ENCODE measurements at regions not wholly inside any gene's neighbourhood (a gene's known extent, or its start where the extent isn't known, plus 50 kb on each side); places are given as distances from the start of the nearest gene placed in this dataset.

- peaks cover 4% of the 10 kb centered on the region for H3K4me1 ChIP-seq
- in situ Hi-C loops (cut with MboI; ENCODE audit: low sequenced_read_pairs), result no loop called here
- no peaks in the 10 kb centered on the region for H3K9me3 ChIP-seq
- peak in 1 of 2 experiments; percentile 52 for DNase-seq (ENCODE audit: low spot score in 2 of 2)
- no peaks in the 10 kb centered on the region for H3K27me3 ChIP-seq (ENCODE audit: low read depth)
- H3K4me3 ChIP-seq, result no peak overlapping the region
- no peaks in the 10 kb centered on the region for H3K36me3 ChIP-seq (replicated peaks)
Measured at GRCh38 chr18:40935423-40935822, 1019.6 kb upstream of the PIK3C3 start.

GRCh38 chr18:40932862-40933261 is 1022.2 kb upstream of the PIK3C3 start:
- H3K4me3 ChIP-seq, result no peak overlapping the region
- no peak for DNase-seq (ENCODE audit: low spot score in 2 of 2)
- H3K4me1 ChIP-seq, result peaks cover 5% of the 10 kb centered on the region; the same call in 1 of the 2 replicates
- no peaks in the 10 kb centered on the region for H3K27me3 ChIP-seq (ENCODE audit: low read depth)
- H3K36me3 ChIP-seq (replicated peaks), result no peaks in the 10 kb centered on the region
- in situ Hi-C loops (cut with MboI; ENCODE audit: low sequenced_read_pairs), result no loop called here
- no peaks in the 10 kb centered on the region for H3K9me3 ChIP-seq

- in situ Hi-C loops (cut with MboI; ENCODE audit: low sequenced_read_pairs), result no loop called here
- Histone ChIP-seq H3K4me1 (peaks cover 19% of the 10 kb centered on the region), H3K36me3 (replicated peaks) (no peaks in the 10 kb centered on the region), H3K4me3 (no peak overlapping the region), H3K9me3 (no peaks in the 10 kb centered on the region), H3K27me3 (ENCODE audit: low read depth) (no peaks in the 10 kb centered on the region)
- DNase-seq (ENCODE audit: low spot score in 2 of 2), result peak in 1 of 2 experiments; percentile 61
Measured at GRCh38 chr18:40930211-40930882, 1024.7 kb upstream of the PIK3C3 start.

- in situ Hi-C loops (cut with MboI; ENCODE audit: low sequenced_read_pairs), result no loop called here
- Histone ChIP-seq H3K9me3 (no peaks in the 10 kb centered on the region), H3K36me3 (replicated peaks) (no peaks in the 10 kb centered on the region), H3K4me1 (peaks cover 27% of the 10 kb centered on the region), H3K4me3 (no peak overlapping the region), H3K27me3 (ENCODE audit: low read depth) (no peaks in the 10 kb centered on the region)
- no peak for DNase-seq (ENCODE audit: low spot score in 2 of 2)
Measured at GRCh38 chr18:40929399-40929798, 1025.6 kb upstream of the PIK3C3 start.

GRCh38 chr18:40926679-40927078 is 1028.4 kb upstream of the PIK3C3 start:
- Histone ChIP-seq H3K36me3 (replicated peaks) (no peaks in the 10 kb centered on the region), H3K4me3 (no peak overlapping the region), H3K4me1 (peaks cover 39% of the 10 kb centered on the region), H3K9me3 (no peaks in the 10 kb centered on the region), H3K27me3 (ENCODE audit: low read depth) (no peaks in the 10 kb centered on the region)
- peak in 1 of 2 experiments; percentile 83 for DNase-seq (ENCODE audit: low spot score in 2 of 2)
- in situ Hi-C loops (cut with MboI; ENCODE audit: low sequenced_read_pairs), result no loop called here

- in situ Hi-C loops (cut with MboI; ENCODE audit: low sequenced_read_pairs), result no loop called here
- Histone ChIP-seq H3K27me3 (ENCODE audit: low read depth) (no peaks in the 10 kb centered on the region), H3K9me3 (no peaks in the 10 kb centered on the region), H3K36me3 (replicated peaks) (no peaks in the 10 kb centered on the region), H3K4me1 (peaks cover 34% of the 10 kb centered on the region), H3K4me3 (no peak overlapping the region)
- no peak for DNase-seq (ENCODE audit: low spot score in 2 of 2)
Measured at GRCh38 chr18:40925071-40925541, 1029.9 kb upstream of the PIK3C3 start.

- H3K9me3 ChIP-seq, result no peaks in the 10 kb centered on the region
- H3K27me3 ChIP-seq (ENCODE audit: low read depth), result no peaks in the 10 kb centered on the region
- H3K4me3 ChIP-seq, result no peak overlapping the region
- peak; percentile 21 to 68 for DNase-seq (ENCODE audit: low spot score in 2 of 2)
- in situ Hi-C loops (cut with MboI; ENCODE audit: low sequenced_read_pairs), result no loop called here
- H3K36me3 ChIP-seq (replicated peaks), result no peaks in the 10 kb centered on the region
- H3K4me1 ChIP-seq, result peaks cover 32% of the 10 kb centered on the region
Measured at GRCh38 chr18:40921845-40922629, 1033.0 kb upstream of the PIK3C3 start.

GRCh38 chr18:40917056-40917455 is 1038.0 kb upstream of the PIK3C3 start:
- in situ Hi-C loops (cut with MboI; ENCODE audit: low sequenced_read_pairs), result no loop called here
- DNase-seq (ENCODE audit: low spot score in 2 of 2), result no peak
- H3K4me3 ChIP-seq, result no peak overlapping the region

GRCh38 chr18:40915724-40916123 is 1039.3 kb upstream of the PIK3C3 start:
- Histone ChIP-seq H3K27me3 (ENCODE audit: low read depth) (no peaks in the 10 kb centered on the region), H3K36me3 (replicated peaks) (no peaks in the 10 kb centered on the region), H3K4me1 (no peaks in the 10 kb centered on the region), H3K9me3 (no peaks in the 10 kb centered on the region), H3K4me3 (no peak overlapping the region)
- no peak for DNase-seq (ENCODE audit: low spot score in 2 of 2)
- in situ Hi-C loops (cut with MboI; ENCODE audit: low sequenced_read_pairs), result no loop called here

More at GRCh38 chr18:40917056-40917455, 1038.0 kb upstream of the PIK3C3 start:
- no peaks in the 10 kb centered on the region for H3K36me3 ChIP-seq (replicated peaks)
- H3K4me1 ChIP-seq, result peaks cover under 1% of the 10 kb centered on the region
- no peaks in the 10 kb centered on the region for H3K9me3 ChIP-seq
- no peaks in the 10 kb centered on the region for H3K27me3 ChIP-seq (ENCODE audit: low read depth)

- H3K36me3 ChIP-seq (replicated peaks), result no peaks in the 10 kb centered on the region
- DNase-seq (ENCODE audit: low spot score in 2 of 2), result no peak
- H3K4me3 ChIP-seq, result no peak overlapping the region
- H3K9me3 ChIP-seq, result no peaks in the 10 kb centered on the region
- no peaks in the 10 kb centered on the region for H3K4me1 ChIP-seq
- no peaks in the 10 kb centered on the region for H3K27me3 ChIP-seq (ENCODE audit: low read depth)
- in situ Hi-C loops (cut with MboI; ENCODE audit: low sequenced_read_pairs), result no loop called here
Measured at GRCh38 chr18:40911582-40912254, 1043.3 kb upstream of the PIK3C3 start.

- DNase-seq (ENCODE audit: low spot score in 2 of 2), result no peak
- Histone ChIP-seq H3K4me3 (no peak overlapping the region), H3K27me3 (ENCODE audit: low read depth) (no peaks in the 10 kb centered on the region), H3K36me3 (replicated peaks) (no peaks in the 10 kb centered on the region), H3K4me1 (no peaks in the 10 kb centered on the region), H3K9me3 (no peaks in the 10 kb centered on the region)
- in situ Hi-C loops (cut with MboI; ENCODE audit: low sequenced_read_pairs), result no loop called here
Measured at GRCh38 chr18:40911041-40911440, 1044.0 kb upstream of the PIK3C3 start.

- Histone ChIP-seq H3K4me1 (peaks cover 6% of the 10 kb centered on the region; the same call in 1 of the 2 replicates), H3K9me3 (no peaks in the 10 kb centered on the region), H3K36me3 (replicated peaks) (no peaks in the 10 kb centered on the region), H3K4me3 (no peak overlapping the region), H3K27me3 (ENCODE audit: low read depth) (no peaks in the 10 kb centered on the region)
- DNase-seq (ENCODE audit: low spot score in 2 of 2), result no peak
- in situ Hi-C loops (cut with MboI; ENCODE audit: low sequenced_read_pairs), result no loop called here
Measured at GRCh38 chr18:40907842-40908241, 1047.2 kb upstream of the PIK3C3 start.

GRCh38 chr18:40904295-40904694 is 1050.7 kb upstream of the PIK3C3 start:
- Histone ChIP-seq H3K27me3 (ENCODE audit: low read depth) (no peaks in the 10 kb centered on the region), H3K36me3 (replicated peaks) (no peaks in the 10 kb centered on the region), H3K4me3 (no peak overlapping the region), H3K4me1 (peaks cover 6% of the 10 kb centered on the region; the same call in 1 of the 2 replicates), H3K9me3 (no peaks in the 10 kb centered on the region)
- in situ Hi-C loops (cut with MboI; ENCODE audit: low sequenced_read_pairs), result no loop called here
- DNase-seq (ENCODE audit: low spot score in 2 of 2), result peak in 1 of 2 experiments; percentile 34

GRCh38 chr18:40902436-40902835 is 1052.6 kb upstream of the PIK3C3 start:
- H3K4me3 ChIP-seq, result no peak overlapping the region
- H3K27me3 ChIP-seq (ENCODE audit: low read depth), result no peaks in the 10 kb centered on the region
- H3K9me3 ChIP-seq, result no peaks in the 10 kb centered on the region
- in situ Hi-C loops (cut with MboI; ENCODE audit: low sequenced_read_pairs), result no loop called here
- no peak for DNase-seq (ENCODE audit: low spot score in 2 of 2)
- H3K4me1 ChIP-seq, result peaks cover 6% of the 10 kb centered on the region; the same call in 1 of the 2 replicates
- H3K36me3 ChIP-seq (replicated peaks), result no peaks in the 10 kb centered on the region
